ENCODE measurements at regions not wholly inside any gene's neighbourhood (a gene's known extent, or its start where the extent isn't known, plus 50 kb on each side); places are given as distances from the start of the nearest gene placed in this dataset.

- CTCF ChIA-PET = no interaction called here
- Histone ChIP-seq H3K9me3 (ENCODE audit: control extremely low read depth in 1 of 5, control insufficient read depth in 4 of 5, insufficient read depth in 2 of 5, low read depth in 1 of 5, low read length in 4 of 5) (peaks cover 6 to 24% (median 7%) of the 10 kb centered on the region in 5 experiments), H3K27me3 (replicated peaks in 2 of 5; ENCODE audit: control insufficient read depth in 4 of 5, insufficient read depth in 5 of 5, low read length in 4 of 5) (no peaks in the 10 kb centered on the region), H3K4me3 (ENCODE audit: control insufficient read depth in 1 of 7, extremely low read depth in 1 of 7, insufficient read depth in 4 of 7, low read depth in 2 of 7, low read length in 6 of 7) (no peak overlapping the region), H3K27ac (ENCODE audit: insufficient read depth in 1 of 2, low read depth in 1 of 2, low read length in 2 of 2, poor library complexity in 1 of 2, severe bottlenecking in 2 of 2) (no peak overlapping the region), H3K4me1 (ENCODE audit: control extremely low read depth in 1 of 4, control insufficient read depth in 4 of 4, insufficient read depth in 4 of 4, low read length in 3 of 4) (no peaks in the 10 kb centered on the region), H3K36me3 (ENCODE audit: control insufficient read depth in 4 of 4, insufficient read depth in 4 of 4, low read length in 3 of 4) (no peaks in the 10 kb centered on the region)
- POLR2A ChIA-PET = no interaction called here
- DNase-seq = no peak
These were observed 122.1 kb downstream of the TFCP2L1 start for GRCh38 chr2:121162893-121163292.

- H3K27ac ChIP-seq (ENCODE audit: insufficient read depth in 1 of 2, low read depth in 1 of 2, low read length in 2 of 2, poor library complexity in 1 of 2, severe bottlenecking in 2 of 2) = no peak overlapping the region
- 100% methylated on average over 3 of the region's 3 CpGs for WGBS (ENCODE audit: insufficient coverage)
- no peak for DNase-seq
- peaks cover 4 to 16% (median 5%) of the 10 kb centered on the region in 5 experiments for H3K9me3 ChIP-seq (ENCODE audit: control extremely low read depth in 1 of 5, control insufficient read depth in 4 of 5, insufficient read depth in 2 of 5, low read depth in 1 of 5, low read length in 4 of 5)
- ChIA-PET POLR2A (no interaction called here), CTCF (no interaction called here)
- H3K4me3 ChIP-seq (ENCODE audit: control insufficient read depth in 1 of 7, extremely low read depth in 1 of 7, insufficient read depth in 4 of 7, low read depth in 2 of 7, low read length in 6 of 7) = no peak overlapping the region
- no peaks in the 10 kb centered on the region for H3K27me3 ChIP-seq (replicated peaks in 2 of 5; ENCODE audit: control insufficient read depth in 4 of 5, insufficient read depth in 5 of 5, low read length in 4 of 5)
- H3K4me1 ChIP-seq (ENCODE audit: control extremely low read depth in 1 of 4, control insufficient read depth in 4 of 4, insufficient read depth in 4 of 4, low read length in 3 of 4) = no peaks in the 10 kb centered on the region
- H3K36me3 ChIP-seq (ENCODE audit: control insufficient read depth in 4 of 4, insufficient read depth in 4 of 4, low read length in 3 of 4) = no peaks in the 10 kb centered on the region
These were observed 121.0 kb downstream of the TFCP2L1 start for GRCh38 chr2:121164042-121164441.

GRCh38 chr2:121165038-121165542 is 119.9 kb downstream of the TFCP2L1 start:
- H3K4me3 ChIP-seq (ENCODE audit: control insufficient read depth in 1 of 7, extremely low read depth in 1 of 7, insufficient read depth in 4 of 7, low read depth in 2 of 7, low read length in 6 of 7) = no peak overlapping the region
- POLR2A ChIA-PET = no interaction called here
- no peaks in the 10 kb centered on the region for H3K27me3 ChIP-seq (replicated peaks in 2 of 5; ENCODE audit: control insufficient read depth in 4 of 5, insufficient read depth in 5 of 5, low read length in 4 of 5)
- H3K36me3 ChIP-seq (ENCODE audit: control insufficient read depth in 4 of 4, insufficient read depth in 4 of 4, low read length in 3 of 4) = no peaks in the 10 kb centered on the region
- no peak for DNase-seq
- CTCF ChIA-PET = no interaction called here
- peaks cover 1 to 11% (median 4%) of the 10 kb centered on the region in 5 experiments for H3K9me3 ChIP-seq (ENCODE audit: control extremely low read depth in 1 of 5, control insufficient read depth in 4 of 5, insufficient read depth in 2 of 5, low read depth in 1 of 5, low read length in 4 of 5)
- no peak overlapping the region for H3K27ac ChIP-seq (ENCODE audit: insufficient read depth in 1 of 2, low read depth in 1 of 2, low read length in 2 of 2, poor library complexity in 1 of 2, severe bottlenecking in 2 of 2)
- no CpG with 5 or more reads among the region's 1 CpG for WGBS (ENCODE audit: insufficient coverage)
- H3K4me1 ChIP-seq (ENCODE audit: control extremely low read depth in 1 of 4, control insufficient read depth in 4 of 4, insufficient read depth in 4 of 4, low read length in 3 of 4) = no peaks in the 10 kb centered on the region
